ENCODE measurements at regions not wholly inside any gene's neighbourhood (a gene's known extent, or its start where the extent isn't known, plus 50 kb on each side); places are given as distances from the start of the nearest gene placed in this dataset.

GRCh38 chr9:95754533-95755420 is 120.7 kb upstream of the ERCC6L2 start:
- no peaks in the 10 kb centered on the region; the same call in 1 of the 2 replicates for H3K27me3 ChIP-seq (ENCODE audit: control insufficient read depth, insufficient read depth, low read length)
- POLR2A ChIA-PET (ENCODE audit: unreplicated experiment) = no interaction called here
- H3K4me2 ChIP-seq (ENCODE audit: low read depth, low read length) = no peak overlapping the region
- TF ChIP-seq NFE2L2 (IDR thresholded peaks at IDR 0.05; ENCODE audit: low read depth, low read length) (no peak), USF2 (IDR thresholded peaks at IDR 0.05; ENCODE audit: low read depth, low read length) (no peak), CTCF (conservative IDR thresholded peaks at IDR 0.05; ENCODE audit: low read depth, low read length) (no peak), MAFK (IDR thresholded peaks at IDR 0.05; ENCODE audit: low read depth, low read length) (no peak), MXI1 (IDR thresholded peaks at IDR 0.05; ENCODE audit: borderline replicate concordance, low read depth, low read length) (no peak), BHLHE40 (IDR thresholded peaks at IDR 0.05; ENCODE audit: low read depth, low read length) (no peak), RAD21 (IDR thresholded peaks at IDR 0.05; ENCODE audit: low read length) (no peak), CHD1 (IDR thresholded peaks at IDR 0.05; ENCODE audit: low read depth, low read length) (no peak), MAZ (IDR thresholded peaks at IDR 0.05; ENCODE audit: borderline replicate concordance, low read depth, low read length) (no peak), RFX5 (IDR thresholded peaks at IDR 0.05; ENCODE audit: low read depth, low read length) (no peak)
- TF ChIP-seq, protein P1, sequence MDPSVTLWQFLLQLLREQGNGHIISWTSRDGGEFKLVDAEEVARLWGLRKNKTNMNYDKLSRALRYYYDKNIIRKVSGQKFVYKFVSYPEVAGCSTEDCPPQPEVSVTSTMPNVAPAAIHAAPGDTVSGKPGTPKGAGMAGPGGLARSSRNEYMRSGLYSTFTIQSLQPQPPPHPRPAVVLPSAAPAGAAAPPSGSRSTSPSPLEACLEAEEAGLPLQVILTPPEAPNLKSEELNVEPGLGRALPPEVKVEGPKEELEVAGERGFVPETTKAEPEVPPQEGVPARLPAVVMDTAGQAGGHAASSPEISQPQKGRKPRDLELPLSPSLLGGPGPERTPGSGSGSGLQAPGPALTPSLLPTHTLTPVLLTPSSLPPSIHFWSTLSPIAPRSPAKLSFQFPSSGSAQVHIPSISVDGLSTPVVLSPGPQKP (IDR thresholded peaks at IDR 0.05; ENCODE audit: borderline replicate concordance, low read depth, low read length) = no peak
- H3K4ac ChIP-seq (ENCODE audit: low read depth, low read length) = no peak overlapping the region
- no peak overlapping the region for H2BK15ac ChIP-seq (ENCODE audit: low read depth, low read length)
- H3K36me3 ChIP-seq (ENCODE audit: control insufficient read depth, insufficient read depth, low read length) = no peaks in the 10 kb centered on the region
- BruUV-seq (replicated peaks) = no TSS peak
- ATAC-seq (ENCODE audit: low read depth) (no peak), DNase-seq (no peak)
- no peak overlapping the region for H3K27ac ChIP-seq (ENCODE audit: insufficient read depth, low read length)
- CTCF ChIA-PET = interaction anchor here (1.0 kb wide), 2 partner anchors 18 to 256 kb away, joined by 3 to 4 read pairs; no protein-coding TSS in a partner anchor
- no peak overlapping the region for H4K8ac ChIP-seq (ENCODE audit: low read depth in 2 of 2, low read length in 2 of 2)
- no peaks in the 10 kb centered on the region; the same call in 1 of the 2 replicates for H3K9me1 ChIP-seq (ENCODE audit: insufficient read depth, low read length)
- no peak overlapping the region for H2BK120ac ChIP-seq (ENCODE audit: low read depth, low read length)
- 100% methylated on average over 1 of the region's 15 CpGs; no CpG with 5 or more reads in 1 of the 2 experiments for WGBS, 2 experiments (ENCODE audit: extremely low coverage in 2 of 2, insufficient read length in 1 of 2)
- H4K20me1 ChIP-seq (ENCODE audit: insufficient read depth, low read length) = no peaks in the 10 kb centered on the region
- H3K23ac ChIP-seq (ENCODE audit: low read depth, low read length) = no peak overlapping the region
- no peak overlapping the region for H3K56ac ChIP-seq (ENCODE audit: extremely low read depth, insufficient read depth, low read length)
- no peak overlapping the region for H2AK9ac ChIP-seq (replicated peaks; ENCODE audit: low read depth, low read length, poor library complexity)
- no peak overlapping the region for H2BK20ac ChIP-seq (ENCODE audit: low read depth, low read length)
- in situ Hi-C loops (cut with MboI; ENCODE audit: low sequenced_read_pairs) (no loop called here), dilution Hi-C loops (cut with HindIII; ENCODE audit: low sequenced_read_pairs, unreplicated experiment) (no loop called here), intact Hi-C loops (cut with micrococcal nuclease) (no loop called here)
- no peak overlapping the region for H3K4me3 ChIP-seq (ENCODE audit: insufficient read depth, low read depth, low read length)
- no peak overlapping the region for H3K18ac ChIP-seq (ENCODE audit: low read depth, low read length)
- H3K9me3 ChIP-seq (ENCODE audit: control insufficient read depth, insufficient read depth, low read length) = no peaks in the 10 kb centered on the region
- no peaks in the 10 kb centered on the region for H3K79me1 ChIP-seq (ENCODE audit: low read depth in 1 of 2, low read length in 2 of 2)
- H3K9ac ChIP-seq (ENCODE audit: low read depth, low read length) = no peak overlapping the region
- H3K4me1 ChIP-seq (ENCODE audit: control insufficient read depth, insufficient read depth, low read length) = peaks cover 4% of the 10 kb centered on the region; the same call in 1 of the 2 replicates
- H2AK5ac ChIP-seq (ENCODE audit: low read depth, low read length) = no peak overlapping the region
- H2BK5ac ChIP-seq (ENCODE audit: low read depth, low read length, poor library complexity, severe bottlenecking) = no peak overlapping the region
- H4K5ac ChIP-seq (ENCODE audit: low read depth, low read length) = no peak overlapping the region
- H2AFZ ChIP-seq (replicated peaks; ENCODE audit: low read length, poor library complexity) = no peak overlapping the region
- no peak overlapping the region for H4K91ac ChIP-seq (ENCODE audit: insufficient read depth, low read depth, low read length)
- no peak overlapping the region for H3K14ac ChIP-seq (replicated peaks; ENCODE audit: low read depth, low read length)
